H1 (cell line): ENCODE measurements at regions not wholly inside any gene's neighbourhood (a gene's known extent, or its start where the extent isn't known, plus 50 kb on each side); places are given as distances from the start of the nearest gene placed in this dataset.

Source experiments
- CTCF ChIA-PET: fragments of 300-600 bp; sonication (Branson Sonifier 250); formaldehyde crosslinking; loops from one replicate; lab custom pipeline; 2021; ENCODE audit not compliant: partially characterized antibody; lab: Charles Lee
- POLR2A ChIA-PET: fragments of 300-600 bp; sonication (Branson Sonifier 250); formaldehyde crosslinking; loops from one replicate; lab custom pipeline; 2021; ENCODE audit warnings: inconsistent platforms; ENCODE audit not compliant: partially characterized antibody; lab: Charles Lee
- DNase-seq, 2 experiments: peaks; one replicate each; pipeline versions ENCODE4 v3.0.0 to v3.0.0-alpha.2; 2010 to 2022; ENCODE audit warnings: low spot score in 2 of 2, low read depth in 1 of 2, mixed read lengths in 1 of 2
- FAIRE-seq: peaks from 2 replicates; lab custom pipeline; 2011; peaks lifted over from hg19 to GRCh38; lab: Jason Lieb, UNC
- H2AFZ ChIP-seq: 2 replicates; pipeline ENCODE4 v1.8.1; 2012; ENCODE audit warnings: low read length, inconsistent platforms
- H2AK5ac ChIP-seq: 2 replicates; pipeline ENCODE4 v1.6.1; 2013; ENCODE audit warnings: low read depth, low read length
- H2BK120ac ChIP-seq: replicated peaks from 2 replicates; pipeline ENCODE3; 2013; ENCODE audit warnings: low read depth, low read length, inconsistent platforms
- H2BK12ac ChIP-seq: 2 replicates; pipeline ENCODE4 v1.6.1; 2013; ENCODE audit warnings: low read depth, low read length
- H2BK15ac ChIP-seq: 2 replicates; pipeline ENCODE4 v1.6.1; 2013; ENCODE audit warnings: low read length
- H2BK20ac ChIP-seq: 2 replicates; pipeline ENCODE4 v1.6.1; 2013; ENCODE audit warnings: low read length
- H2BK5ac ChIP-seq: 2 replicates; pipeline ENCODE4 v1.6.1; 2013; ENCODE audit warnings: low read depth, low read length
- H3K14ac ChIP-seq: 2 replicates; pipeline ENCODE4 v1.6.1; 2013; ENCODE audit warnings: inconsistent platforms; ENCODE audit not compliant: insufficient read length
- H3K18ac ChIP-seq: 2 replicates; pipeline ENCODE4 v1.6.1; 2013; ENCODE audit warnings: low read length; ENCODE audit errors: extremely low read depth
- H3K23ac ChIP-seq: 2 replicates; pipeline ENCODE4 v1.6.1; 2013; ENCODE audit warnings: inconsistent platforms; ENCODE audit not compliant: insufficient read length
- H3K23me2 ChIP-seq: 2 replicates; pipeline ENCODE4 v1.6.1; 2013; ENCODE audit warnings: low read depth, low read length
- H3K27ac ChIP-seq: 2 replicates; pipeline ENCODE4 v1.6.1; 2011; ENCODE audit warnings: low read depth, low read length, inconsistent platforms
- H3K27me3 ChIP-seq, 4 experiments: replicated peaks in 1 of 4; 1 replicate in 1 of 4; 2 replicates in 3 of 4; pipeline versions ENCODE4 v1.6.1 to v1.8.1; 2011 to 2013; ENCODE audit warnings: low read length in 3 of 4, mild to moderate bottlenecking in 3 of 4, inconsistent platforms in 2 of 4, mixed read lengths in 2 of 4, moderate library complexity in 1 of 4; ENCODE audit not compliant: control insufficient read depth in 3 of 4, insufficient read depth in 3 of 4; ENCODE audit errors: extremely low read depth in 1 of 4
- H3K36me3 ChIP-seq, 4 experiments: 2 replicates each; pipeline versions ENCODE4 v1.6.1 to v1.8.1; 2011 to 2013; ENCODE audit warnings: mild to moderate bottlenecking in 4 of 4, low read length in 3 of 4, moderate library complexity in 2 of 4, control low read depth in 1 of 4, inconsistent platforms in 1 of 4; ENCODE audit not compliant: insufficient read depth in 4 of 4, control insufficient read depth in 2 of 4
- H3K4ac ChIP-seq: replicated peaks from 2 replicates; pipeline ENCODE3; 2013; ENCODE audit warnings: low read length, low read depth, mixed read lengths, inconsistent platforms; ENCODE audit not compliant: insufficient read length
- H3K4me1 ChIP-seq, 4 experiments: replicated peaks in 1 of 4; 1 replicate in 1 of 4; 2 replicates in 3 of 4; pipeline versions ENCODE4 v1.6.1 to v1.8.1; 2011 to 2013; ENCODE audit warnings: low read length in 3 of 4, inconsistent platforms in 2 of 4, mixed read lengths in 1 of 4; ENCODE audit not compliant: insufficient read depth in 4 of 4, control insufficient read depth in 3 of 4
- H3K4me2 ChIP-seq, 2 experiments: 2 replicates each; pipeline versions ENCODE4 v1.6.1 to v1.8.1; 2011 to 2013; ENCODE audit warnings: low read depth in 2 of 2, low read length in 2 of 2, control low read depth in 1 of 2, inconsistent platforms in 1 of 2, mild to moderate bottlenecking in 1 of 2; ENCODE audit not compliant: insufficient read depth in 1 of 2
- H3K4me3 ChIP-seq, 4 experiments: fragments of 200-600, 300-600 bp in 1 of 4; sonication (generic), shearing (Covaris generic), sonication (Bioruptor Twin) in 1 of 4; 2 replicates each; pipeline versions ENCODE4 v1.5.1 to v1.8.1; 2011 to 2016; ENCODE audit warnings: low read length in 4 of 4, low read depth in 3 of 4, control low read depth in 2 of 4, inconsistent platforms in 2 of 4, mild to moderate bottlenecking in 2 of 4, mixed read lengths in 1 of 4, moderate library complexity in 1 of 4; ENCODE audit not compliant: insufficient read depth in 2 of 4; ENCODE audit errors: extremely low read depth in 1 of 4
- H3K56ac ChIP-seq: replicated peaks from 2 replicates; pipeline ENCODE3; 2013; ENCODE audit warnings: low read depth, mild to moderate bottlenecking, mixed read lengths, low read length, inconsistent platforms; ENCODE audit not compliant: insufficient read length
- H3K79me1 ChIP-seq: 2 replicates; pipeline ENCODE4 v1.6.1; 2013; ENCODE audit warnings: low read depth, low read length, control low read depth
- H3K79me2 ChIP-seq, 2 experiments: 2 replicates each; pipeline versions ENCODE4 v1.6.1 to v1.8.1; 2012 to 2013; ENCODE audit warnings: low read length in 2 of 2, mild to moderate bottlenecking in 2 of 2, inconsistent platforms in 1 of 2; ENCODE audit not compliant: insufficient read depth in 2 of 2, control insufficient read depth in 1 of 2
- H3K9ac ChIP-seq, 4 experiments: replicated peaks in 1 of 4; 1 replicate in 1 of 4; 2 replicates in 3 of 4; pipeline versions ENCODE4 v1.6.1 to v1.8.1; 2011 to 2013; ENCODE audit warnings: low read depth in 3 of 4, low read length in 3 of 4, control low read depth in 2 of 4, mild to moderate bottlenecking in 2 of 4, moderate library complexity in 2 of 4, inconsistent platforms in 1 of 4; ENCODE audit errors: extremely low read depth in 1 of 4
- H3K9me3 ChIP-seq, 2 experiments: 2 replicates each; pipeline versions ENCODE4 v1.6.1 to v1.8.1; 2012 to 2013; ENCODE audit warnings: mild to moderate bottlenecking in 2 of 2, moderate library complexity in 2 of 2, control low read depth in 1 of 2, inconsistent platforms in 1 of 2, low read depth in 1 of 2, low read length in 1 of 2, mixed read lengths in 1 of 2; ENCODE audit not compliant: insufficient read depth in 2 of 2
- H4K20me1 ChIP-seq, 2 experiments: replicated peaks in 1 of 2; 2 replicates each; pipeline versions ENCODE3 to v1.8.1; 2011 to 2013; ENCODE audit warnings: inconsistent platforms in 2 of 2, low read length in 2 of 2, mild to moderate bottlenecking in 1 of 2; ENCODE audit not compliant: insufficient read depth in 2 of 2, control insufficient read depth in 1 of 2
- H4K5ac ChIP-seq: 2 replicates; pipeline ENCODE4 v1.6.1; 2013; ENCODE audit warnings: low read length, low read depth, mixed read lengths, inconsistent platforms; ENCODE audit not compliant: insufficient read length
- H4K8ac ChIP-seq: 2 replicates; pipeline ENCODE4 v1.8.0; 2013; ENCODE audit warnings: mild to moderate bottlenecking, moderate library complexity, low read length, inconsistent platforms; ENCODE audit not compliant: insufficient read depth; ENCODE audit errors: extremely low read depth
- H4K91ac ChIP-seq: replicated peaks from 2 replicates; pipeline ENCODE3; 2013; ENCODE audit warnings: low read length, mixed read lengths, inconsistent platforms; ENCODE audit not compliant: insufficient read length
- CBX8 ChIP-seq: fragments of 300-800, 300-1000 bp; sonication (generic); IDR thresholded peaks from 2 replicates; pipeline ENCODE4 v1.7.1; 2016; ENCODE audit warnings: low read depth, low read length, borderline replicate concordance
- EP300 ChIP-seq, 2 experiments: IDR thresholded peaks; 1 replicate in 1 of 2; 2 replicates in 1 of 2; pipeline ENCODE4 v1.6.1; 2011 to 2012; ENCODE audit warnings: low read depth in 2 of 2, low read length in 2 of 2, mild to moderate bottlenecking in 2 of 2, borderline replicate concordance in 1 of 2, inconsistent platforms in 1 of 2, moderate library complexity in 1 of 2
- JUN ChIP-seq: IDR thresholded peaks from 2 replicates; pipeline ENCODE4 v1.6.1; 2011; ENCODE audit warnings: low read depth, mild to moderate bottlenecking, improper control_type of control experiment, low read length
- JUND ChIP-seq: IDR thresholded peaks from 2 replicates; pipeline ENCODE4 v1.6.1; 2011; ENCODE audit warnings: mild to moderate bottlenecking, improper control_type of control experiment, low read length
- KDM1A ChIP-seq: fragments of 200-600, 300-600 bp; sonication (generic); IDR thresholded peaks from 2 replicates; pipeline ENCODE4 v1.7.1; 2016; ENCODE audit warnings: mild to moderate bottlenecking, low read length, borderline replicate concordance
- SRF ChIP-seq: IDR thresholded peaks from 2 replicates; pipeline ENCODE4 v1.6.1; 2011; ENCODE audit warnings: mild to moderate bottlenecking, low read depth, low read length, moderate library complexity
- WGBS, 2 experiments: shearing (Covaris generic) in 1 of 2; methylation state at CpG; one replicate each; pipeline versions ENCODE4 v1.1.6 to v1.1.7; 2013 to 2015; ENCODE audit warnings: low lambda C conversion rate in 2 of 2, mixed read lengths in 2 of 2, inconsistent platforms in 1 of 2, low coverage in 1 of 2, missing lambda C conversion rate in 1 of 2; ENCODE audit not compliant: insufficient replicate concordance in 2 of 2, insufficient coverage in 1 of 2, insufficient read length in 1 of 2; ENCODE audit errors: extremely low coverage in 1 of 2, missing lambda C conversion rate in 1 of 2; 5-methylcytosine and 5-hydroxymethylcytosine counted together

- WGBS, 2 experiments = 93% methylated on average over 5 of the region's 5 CpGs; no CpG with 5 or more reads in 1 of the 2 experiments
- H3K23me2 ChIP-seq = no peaks in the 10 kb centered on the region
- no peaks in the 10 kb centered on the region for H3K36me3 ChIP-seq
- no peak overlapping the region for H3K18ac ChIP-seq
- no peak overlapping the region for H3K4ac ChIP-seq
- H2BK20ac ChIP-seq = no peak overlapping the region
- H3K23ac ChIP-seq = no peak overlapping the region
- H2BK15ac ChIP-seq = no peak overlapping the region
- H4K8ac ChIP-seq = no peak overlapping the region
- no peaks in the 10 kb centered on the region for H3K27me3 ChIP-seq
- no peaks in the 10 kb centered on the region for H3K4me1 ChIP-seq
- H3K9ac ChIP-seq = no peak overlapping the region
- no peak overlapping the region for H2BK120ac ChIP-seq
- ChIA-PET CTCF (no interaction called here), POLR2A (interaction anchor here (0.8 kb wide), 1 partner anchor 8 kb away, joined by 3 read pairs; no protein-coding TSS in a partner anchor)
- no peaks in the 10 kb centered on the region for H4K20me1 ChIP-seq
- no peak overlapping the region for H2AFZ ChIP-seq
- no peak overlapping the region for H3K27ac ChIP-seq
- FAIRE-seq (no peak), DNase-seq (no peak)
- H4K91ac ChIP-seq = no peak overlapping the region
- H3K56ac ChIP-seq = no peak overlapping the region
- no peaks in the 10 kb centered on the region for H3K79me1 ChIP-seq
- no peak overlapping the region for H3K14ac ChIP-seq
- no peaks in the 10 kb centered on the region for H3K79me2 ChIP-seq
- H3K4me2 ChIP-seq = no peak overlapping the region
- H2BK12ac ChIP-seq = no peak overlapping the region
- H3K9me3 ChIP-seq = no peaks in the 10 kb centered on the region
- no peak overlapping the region for H3K4me3 ChIP-seq
- no peak overlapping the region for H2AK5ac ChIP-seq
- H4K5ac ChIP-seq = no peak overlapping the region
- H2BK5ac ChIP-seq = no peak overlapping the region
- TF ChIP-seq KDM1A = no peak
- no peak for TF ChIP-seq JUND
- TF ChIP-seq CBX8 = no peak
- no peak for TF ChIP-seq EP300 (IDR thresholded peaks at IDR 0.05; ENCODE audit: borderline replicate concordance in 1 of 2, low read depth in 2 of 2, low read length in 2 of 2)
- TF ChIP-seq JUN = no peak
- TF ChIP-seq SRF = no peak
Observed at GRCh38 chrX:39459204-39459603, 638.6 kb downstream of the BCOR start.
